KMS-11 (cell line): ENCODE measurements at regions not wholly inside any gene's neighbourhood (a gene's known extent, or its start where the extent isn't known, plus 50 kb on each side); places are given as distances from the start of the nearest gene placed in this dataset.

Experiments used
- H2AFZ ChIP-seq: fragments of 200-600 bp; sonication (generic); 2 replicates; pipeline ENCODE4 v1.6.1; 2016; ENCODE audit warnings: antibody characterized with exemption, mixed run types, low read depth
- H3K27ac ChIP-seq: fragments of 200-600 bp; sonication (generic); 2 replicates; pipeline ENCODE4 v1.6.1; 2016; ENCODE audit warnings: mild to moderate bottlenecking, mixed run types
- H3K27me3 ChIP-seq: fragments of 200-600 bp; sonication (generic); 2 replicates; pipeline ENCODE4 v1.6.1; 2017; ENCODE audit warnings: mild to moderate bottlenecking, low read depth, mixed run types, moderate library complexity; ENCODE audit not compliant: insufficient read depth
- H3K36me3 ChIP-seq: fragments of 200-600 bp; sonication (generic); 2 replicates; pipeline ENCODE4 v1.6.1; 2017; ENCODE audit warnings: mild to moderate bottlenecking, mixed run types; ENCODE audit not compliant: insufficient read depth
- H3K4me1 ChIP-seq: fragments of 200-600 bp; sonication (generic); 2 replicates; pipeline ENCODE4 v1.6.1; 2016; ENCODE audit warnings: mild to moderate bottlenecking, low read depth, mixed run types; ENCODE audit not compliant: poor library complexity, severe bottlenecking
- H3K4me2 ChIP-seq: fragments of 200-600 bp; sonication (generic); 2 replicates; pipeline ENCODE4 v1.7.0; 2016; ENCODE audit warnings: mild to moderate bottlenecking, mixed run types
- H3K4me3 ChIP-seq: fragments of 200-600 bp; sonication (generic); IDR thresholded peaks from 2 replicates; pipeline ENCODE4 v1.6.1; 2017; ENCODE audit warnings: low read depth, low read length, mixed read lengths; ENCODE audit not compliant: insufficient read depth
- H3K79me2 ChIP-seq: fragments of 200-600 bp; sonication (generic); 2 replicates; pipeline ENCODE4 v1.6.1; 2016; ENCODE audit warnings: low read depth, mixed run types; ENCODE audit not compliant: insufficient read depth
- H3K9ac ChIP-seq: fragments of 200-600 bp; sonication (generic); 2 replicates; pipeline ENCODE4 v1.6.1; 2016; ENCODE audit warnings: mild to moderate bottlenecking, mixed run types
- H4K20me1 ChIP-seq: fragments of 200-600 bp; sonication (generic); 2 replicates; pipeline ENCODE4 v1.6.1; 2016; ENCODE audit warnings: mild to moderate bottlenecking, mixed run types; ENCODE audit not compliant: insufficient read depth
- TF ChIP-seq, protein P1 (sequence below): fragments of 200-600 bp; sonication (generic); conservative IDR thresholded peaks from 2 replicates; pipeline ENCODE4 v1.6.1; 2017; ENCODE audit warnings: low read depth, mild to moderate bottlenecking, antibody characterized with exemption, low read length, moderate library complexity, mixed read lengths

DNA sequence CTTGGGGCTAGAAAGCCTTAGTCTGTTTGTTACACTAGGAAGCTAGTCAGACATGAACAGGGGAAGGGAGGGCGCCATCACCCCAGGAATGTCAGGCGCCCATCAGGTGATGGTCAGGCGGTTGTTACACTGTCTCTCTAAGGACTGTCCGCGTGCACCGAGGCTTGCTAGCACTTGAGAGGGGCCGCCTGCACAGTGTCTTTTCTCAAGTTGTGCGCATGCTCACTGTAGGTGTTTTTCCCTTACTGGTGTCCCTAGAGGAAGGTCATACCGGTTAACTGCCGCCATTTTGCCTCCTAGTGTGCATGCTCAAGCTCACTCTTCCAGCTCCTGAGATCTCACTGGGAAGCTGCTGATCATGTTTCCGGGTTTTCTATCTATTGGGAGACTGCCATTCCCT is 855.0 kb upstream of the TMEM132C start:
- H3K4me3 ChIP-seq = no peak overlapping the region
- H3K27ac ChIP-seq = no peak overlapping the region
- H3K9ac ChIP-seq = no peak overlapping the region
- H4K20me1 ChIP-seq = no peaks in the 10 kb centered on the region
- H3K4me1 ChIP-seq = no peaks in the 10 kb centered on the region
- H2AFZ ChIP-seq = no peak overlapping the region
- no peaks in the 10 kb centered on the region for H3K36me3 ChIP-seq
- TF ChIP-seq, protein P1, sequence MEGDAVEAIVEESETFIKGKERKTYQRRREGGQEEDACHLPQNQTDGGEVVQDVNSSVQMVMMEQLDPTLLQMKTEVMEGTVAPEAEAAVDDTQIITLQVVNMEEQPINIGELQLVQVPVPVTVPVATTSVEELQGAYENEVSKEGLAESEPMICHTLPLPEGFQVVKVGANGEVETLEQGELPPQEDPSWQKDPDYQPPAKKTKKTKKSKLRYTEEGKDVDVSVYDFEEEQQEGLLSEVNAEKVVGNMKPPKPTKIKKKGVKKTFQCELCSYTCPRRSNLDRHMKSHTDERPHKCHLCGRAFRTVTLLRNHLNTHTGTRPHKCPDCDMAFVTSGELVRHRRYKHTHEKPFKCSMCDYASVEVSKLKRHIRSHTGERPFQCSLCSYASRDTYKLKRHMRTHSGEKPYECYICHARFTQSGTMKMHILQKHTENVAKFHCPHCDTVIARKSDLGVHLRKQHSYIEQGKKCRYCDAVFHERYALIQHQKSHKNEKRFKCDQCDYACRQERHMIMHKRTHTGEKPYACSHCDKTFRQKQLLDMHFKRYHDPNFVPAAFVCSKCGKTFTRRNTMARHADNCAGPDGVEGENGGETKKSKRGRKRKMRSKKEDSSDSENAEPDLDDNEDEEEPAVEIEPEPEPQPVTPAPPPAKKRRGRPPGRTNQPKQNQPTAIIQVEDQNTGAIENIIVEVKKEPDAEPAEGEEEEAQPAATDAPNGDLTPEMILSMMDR = no peak
- H3K4me2 ChIP-seq = no peak overlapping the region
- no peaks in the 10 kb centered on the region for H3K27me3 ChIP-seq
- no peaks in the 10 kb centered on the region for H3K79me2 ChIP-seq

DNA sequence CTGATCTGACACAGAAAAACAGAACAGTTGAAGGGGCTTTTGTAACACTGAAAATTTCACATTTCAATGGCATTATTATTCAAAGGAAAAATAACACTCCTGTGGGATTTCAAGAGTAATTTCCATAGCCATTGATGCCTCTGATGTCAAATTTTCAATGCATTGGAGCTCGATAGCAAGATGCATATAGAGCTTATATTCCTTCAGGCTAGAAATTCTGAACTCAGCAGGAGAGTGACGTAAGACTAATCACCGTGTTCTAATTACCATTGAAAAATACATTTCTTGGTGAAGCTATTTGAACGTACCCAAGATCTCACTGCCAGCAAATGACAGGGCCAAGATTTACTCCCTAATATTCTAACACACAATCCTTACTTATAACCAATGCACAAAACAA is 854.1 kb upstream of the TMEM132C start:
- no peaks in the 10 kb centered on the region for H3K79me2 ChIP-seq
- H2AFZ ChIP-seq = no peak overlapping the region
- H3K27me3 ChIP-seq = no peaks in the 10 kb centered on the region
- H3K4me3 ChIP-seq = no peak overlapping the region
- no peak overlapping the region for H3K27ac ChIP-seq
- H4K20me1 ChIP-seq = no peaks in the 10 kb centered on the region
- no peak overlapping the region for H3K9ac ChIP-seq
- H3K4me2 ChIP-seq = no peak overlapping the region
- no peaks in the 10 kb centered on the region for H3K4me1 ChIP-seq
- TF ChIP-seq, protein P1 = no peak
- H3K36me3 ChIP-seq = no peaks in the 10 kb centered on the region

DNA sequence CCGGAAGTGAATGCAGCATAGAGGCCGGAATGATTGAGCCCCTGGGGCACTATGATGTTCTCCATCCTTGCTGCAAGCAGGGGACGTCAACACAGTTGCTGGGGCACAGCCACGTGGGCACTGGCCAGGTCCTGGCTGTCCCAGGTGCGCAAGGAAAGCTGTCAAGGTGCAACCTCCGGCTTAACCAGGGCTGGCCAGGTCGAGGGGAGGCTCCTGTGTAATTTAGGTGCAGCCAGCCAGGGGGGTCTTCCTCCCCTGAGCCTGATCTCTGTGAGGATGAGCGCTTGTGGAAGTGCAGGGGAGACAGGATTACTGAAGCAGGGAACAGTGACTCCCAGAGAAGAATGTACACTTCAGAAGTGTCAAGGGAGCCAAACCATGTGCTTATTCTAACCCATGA is 852.8 kb upstream of the TMEM132C start:
- TF ChIP-seq, protein P1 = no peak
- no peaks in the 10 kb centered on the region for H4K20me1 ChIP-seq
- no peaks in the 10 kb centered on the region for H3K79me2 ChIP-seq
- no peak overlapping the region for H3K27ac ChIP-seq
- H3K27me3 ChIP-seq = no peaks in the 10 kb centered on the region
- H3K9ac ChIP-seq = no peak overlapping the region
- no peak overlapping the region for H2AFZ ChIP-seq
- no peak overlapping the region for H3K4me3 ChIP-seq
- H3K4me1 ChIP-seq = no peaks in the 10 kb centered on the region
- no peak overlapping the region for H3K4me2 ChIP-seq
- no peaks in the 10 kb centered on the region for H3K36me3 ChIP-seq

DNA sequence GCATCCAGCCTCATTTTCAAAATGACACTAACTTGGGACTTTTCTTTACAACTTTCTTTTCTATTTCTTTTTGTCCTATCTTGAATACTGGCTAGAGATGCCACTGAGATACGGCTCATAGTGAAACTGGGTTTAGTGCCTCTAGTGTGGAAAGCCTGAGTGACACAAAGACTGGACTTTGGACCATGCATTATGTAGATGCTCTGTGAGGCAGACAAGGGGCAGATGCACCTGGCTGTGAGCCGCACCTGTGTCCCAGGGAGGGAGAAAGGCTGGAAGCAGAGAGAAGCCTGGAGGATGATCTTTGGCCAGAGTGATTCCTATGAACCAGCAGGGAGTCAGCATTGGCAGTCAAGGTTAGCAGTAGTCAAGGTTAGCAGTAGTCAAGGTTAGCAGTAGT is 852.3 kb upstream of the TMEM132C start:
- H2AFZ ChIP-seq = no peak overlapping the region
- no peak overlapping the region for H3K27ac ChIP-seq
- TF ChIP-seq, protein P1 = no peak
- H3K4me1 ChIP-seq = no peaks in the 10 kb centered on the region
- H3K27me3 ChIP-seq = no peaks in the 10 kb centered on the region
- no peak overlapping the region for H3K4me3 ChIP-seq
- H3K36me3 ChIP-seq = no peaks in the 10 kb centered on the region
- no peak overlapping the region for H3K4me2 ChIP-seq
- no peak overlapping the region for H3K9ac ChIP-seq
- H3K79me2 ChIP-seq = no peaks in the 10 kb centered on the region
- no peaks in the 10 kb centered on the region for H4K20me1 ChIP-seq

DNA sequence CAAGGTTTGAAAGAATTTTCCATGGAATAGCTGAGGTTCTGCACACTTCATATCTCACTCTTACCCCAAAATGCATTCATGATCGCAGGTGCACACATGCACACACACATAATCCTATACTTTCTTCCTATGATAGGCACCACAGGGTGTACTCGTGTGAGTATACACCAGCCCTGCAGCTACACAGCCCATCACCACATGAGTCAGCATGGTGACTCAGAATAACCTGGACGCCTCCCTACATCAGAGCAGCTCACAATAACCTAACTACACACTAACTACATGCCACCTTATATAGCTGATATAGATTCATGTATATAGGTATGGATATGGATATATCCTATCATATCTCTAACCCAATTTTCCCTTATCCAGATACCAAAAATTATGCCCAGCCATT is 850.2 kb upstream of the TMEM132C start:
- Histone ChIP-seq H3K27me3 (no peaks in the 10 kb centered on the region), H2AFZ (no peak overlapping the region), H3K27ac (no peak overlapping the region), H3K9ac (no peak overlapping the region), H4K20me1 (no peaks in the 10 kb centered on the region), H3K4me2 (no peak overlapping the region), H3K4me1 (no peaks in the 10 kb centered on the region), H3K79me2 (no peaks in the 10 kb centered on the region), H3K36me3 (no peaks in the 10 kb centered on the region), H3K4me3 (no peak overlapping the region)
- TF ChIP-seq, protein P1 = no peak
